ENCODE measurements at regions not wholly inside any gene's neighbourhood (a gene's known extent, or its start where the extent isn't known, plus 50 kb on each side); places are given as distances from the start of the nearest gene placed in this dataset.

DNA sequence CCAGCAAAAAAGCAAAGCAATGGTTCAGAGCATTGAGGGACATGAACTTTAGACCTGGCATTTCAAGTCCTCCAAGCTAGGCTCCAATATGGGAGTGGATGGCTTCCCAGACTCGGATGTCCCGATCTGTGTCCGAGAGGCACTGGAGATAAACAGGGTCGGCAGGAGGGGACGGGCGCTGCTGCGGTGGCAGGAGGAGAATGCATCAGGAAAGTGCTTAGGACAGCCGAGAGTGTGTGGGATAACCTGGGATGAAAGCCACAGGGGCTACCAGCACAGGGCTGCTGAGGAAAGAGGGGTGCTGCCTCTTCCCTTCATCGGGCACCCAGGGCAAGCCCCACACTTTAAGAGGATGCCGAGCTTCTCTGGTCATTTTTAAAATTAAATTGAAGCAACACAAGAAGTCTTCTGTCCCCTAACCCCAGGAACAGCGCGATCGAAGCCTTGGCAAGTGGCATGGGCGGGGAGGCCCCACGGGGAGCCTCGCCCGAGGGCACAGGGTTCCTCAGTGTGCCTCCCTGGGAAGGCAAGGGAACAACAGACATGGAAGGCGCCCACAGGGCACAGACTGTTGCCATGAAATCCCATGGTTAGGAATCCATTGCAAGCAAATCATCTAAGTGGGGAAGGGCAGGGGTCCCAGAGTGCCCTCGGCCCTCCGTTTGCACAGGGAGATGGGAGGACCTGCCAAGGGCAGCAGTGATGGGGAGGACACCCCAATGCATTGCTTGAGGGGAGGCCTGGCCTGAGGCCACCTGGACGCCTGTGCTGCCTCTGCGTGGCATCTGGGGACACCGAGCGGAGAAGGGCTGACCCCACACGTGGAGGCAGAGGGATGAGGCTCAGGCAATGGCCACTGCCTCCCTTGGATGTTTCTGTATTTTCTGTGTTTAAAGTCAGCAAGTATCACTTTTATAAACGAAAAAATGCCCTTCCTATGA, 78.5 kb upstream of the GPC1 start:
- TF ChIP-seq SUZ12 (IDR thresholded peaks at IDR 0.05): no peak
- TF ChIP-seq CTBP1 (IDR thresholded peaks at IDR 0.05; ENCODE audit: borderline replicate concordance): no peak
- no peak for TF ChIP-seq NFRKB (IDR thresholded peaks at IDR 0.05)
- TF ChIP-seq FOXM1 (IDR thresholded peaks at IDR 0.05; ENCODE audit: borderline replicate concordance): no peak
- TF ChIP-seq SP1 (IDR thresholded peaks at IDR 0.05): no peak
- no peak for TF ChIP-seq TARDBP (IDR thresholded peaks at IDR 0.05)
- TF ChIP-seq ARNT (IDR thresholded peaks at IDR 0.05): no peak
- TF ChIP-seq FOXK2 (IDR thresholded peaks at IDR 0.05): no peak
